ENCODE measurements at regions not wholly inside any gene's neighbourhood (a gene's known extent, or its start where the extent isn't known, plus 50 kb on each side); places are given as distances from the start of the nearest gene placed in this dataset.
"Not testable (repeated sequence)": the region's sequence is repeated elsewhere in the genome, so short reads cannot be mapped to it uniquely, and the experiment has no call there.

- peak; percentile 41 to 52 for DNase-seq
Measured at GRCh38 chr12:111271674-111272418, 97.0 kb downstream of the PHETA1 start.

- DNase-seq: no peak
Measured at GRCh38 chr12:111270774-111271173, 98.1 kb downstream of the PHETA1 start.

- DNase-seq: no peak
Measured at GRCh38 chr12:111270239-111270638, 98.7 kb downstream of the PHETA1 start.

- DNase-seq: no peak
Measured at GRCh38 chr12:111269718-111270117, 99.2 kb downstream of the PHETA1 start.

- DNase-seq: peak in 1 of 2 experiments; percentile 28
Measured at GRCh38 chr12:111268738-111269572, 99.9 kb downstream of the PHETA1 start.

- peak in 1 of 2 experiments; percentile 43 for DNase-seq
Measured at GRCh38 chr12:111267144-111267543, 101.8 kb downstream of the PHETA1 start.

GRCh38 chr12:111261911-111262676 lies 106.8 kb downstream of the PHETA1 start:
- DNase-seq: peak in 1 of 2 experiments; percentile 15

GRCh38 chr12:111260732-111261131 lies 108.2 kb downstream of the PHETA1 start:
- no peak for DNase-seq

GRCh38 chr12:111259231-111259630 lies 109.7 kb downstream of the PHETA1 start:
- no peak for DNase-seq

- DNase-seq: not testable (repeated sequence)
Measured at GRCh38 chr12:111258081-111258480, 110.8 kb downstream of the PHETA1 start.

GRCh38 chr12:111257435-111257902 lies 111.4 kb downstream of the PHETA1 start:
- DNase-seq: no peak

GRCh38 chr12:111256629-111257434 lies 112.1 kb downstream of the PHETA1 start:
- no peak for DNase-seq

- DNase-seq: no peak
Measured at GRCh38 chr12:111255261-111255660, 113.6 kb downstream of the PHETA1 start.

- no peak for DNase-seq
Measured at GRCh38 chr12:111254106-111254505, 114.8 kb downstream of the PHETA1 start.

GRCh38 chr12:111253213-111253612 lies 115.7 kb downstream of the PHETA1 start:
- DNase-seq: no peak

GRCh38 chr12:111251787-111252186 lies 117.1 kb downstream of the PHETA1 start:
- DNase-seq: no peak

- DNase-seq: no peak
Measured at GRCh38 chr12:111251058-111251730, 117.7 kb downstream of the PHETA1 start.

GRCh38 chr12:111250251-111250881 lies 118.5 kb downstream of the PHETA1 start:
- no peak for DNase-seq

GRCh38 chr12:111249757-111250156 lies 119.1 kb downstream of the PHETA1 start:
- DNase-seq: no peak

GRCh38 chr12:111249018-111249370 lies 119.9 kb downstream of the PHETA1 start:
- DNase-seq: no peak
